Neutrophil (primary cell): ENCODE measurements at regions not wholly inside any gene's neighbourhood (a gene's known extent, or its start where the extent isn't known, plus 50 kb on each side); places are given as distances from the start of the nearest gene placed in this dataset.

Experiments
- H3K27ac ChIP-seq: fragments of 200-600 bp; sonication (generic); 2 replicates; pipeline ENCODE4 v1.5.1; 2016; ENCODE audit warnings: mild to moderate bottlenecking, moderate library complexity
- H3K27me3 ChIP-seq: fragments of 200-600 bp; sonication (generic); 2 replicates; pipeline ENCODE4 v1.6.0; 2016; ENCODE audit warnings: mild to moderate bottlenecking
- H3K36me3 ChIP-seq: fragments of 200-600 bp; sonication (generic); 2 replicates; pipeline ENCODE4 v1.5.1; 2017
- H3K4me1 ChIP-seq, 2 experiments: fragments of 200-600 bp in 1 of 2; sonication (generic) in 1 of 2; 1 replicate in 1 of 2; 2 replicates in 1 of 2; pipeline versions ENCODE4 v1.5.1 to v1.6.1; 2013 to 2016; ENCODE audit warnings: low read depth in 1 of 2, low read length in 1 of 2, mild to moderate bottlenecking in 1 of 2, moderate library complexity in 1 of 2; ENCODE audit not compliant: control insufficient read depth in 1 of 2, insufficient read depth in 1 of 2
- H3K4me3 ChIP-seq, 2 experiments: fragments of 200-600 bp in 1 of 2; sonication (generic) in 1 of 2; 1 replicate in 1 of 2; 2 replicates in 1 of 2; pipeline ENCODE4 v1.5.1; 2013 to 2016; ENCODE audit warnings: low read depth in 1 of 2, low read length in 1 of 2, mild to moderate bottlenecking in 1 of 2, moderate library complexity in 1 of 2
- H3K9me3 ChIP-seq: fragments of 200-600 bp; sonication (generic); 2 replicates; pipeline ENCODE4 v1.5.1; 2016
- TF ChIP-seq, protein P1 (sequence below): fragments of 200-600 bp; sonication (generic); IDR thresholded peaks from 2 replicates; pipeline ENCODE4 v1.5.1; 2016; ENCODE audit warnings: antibody characterized with exemption

DNA sequence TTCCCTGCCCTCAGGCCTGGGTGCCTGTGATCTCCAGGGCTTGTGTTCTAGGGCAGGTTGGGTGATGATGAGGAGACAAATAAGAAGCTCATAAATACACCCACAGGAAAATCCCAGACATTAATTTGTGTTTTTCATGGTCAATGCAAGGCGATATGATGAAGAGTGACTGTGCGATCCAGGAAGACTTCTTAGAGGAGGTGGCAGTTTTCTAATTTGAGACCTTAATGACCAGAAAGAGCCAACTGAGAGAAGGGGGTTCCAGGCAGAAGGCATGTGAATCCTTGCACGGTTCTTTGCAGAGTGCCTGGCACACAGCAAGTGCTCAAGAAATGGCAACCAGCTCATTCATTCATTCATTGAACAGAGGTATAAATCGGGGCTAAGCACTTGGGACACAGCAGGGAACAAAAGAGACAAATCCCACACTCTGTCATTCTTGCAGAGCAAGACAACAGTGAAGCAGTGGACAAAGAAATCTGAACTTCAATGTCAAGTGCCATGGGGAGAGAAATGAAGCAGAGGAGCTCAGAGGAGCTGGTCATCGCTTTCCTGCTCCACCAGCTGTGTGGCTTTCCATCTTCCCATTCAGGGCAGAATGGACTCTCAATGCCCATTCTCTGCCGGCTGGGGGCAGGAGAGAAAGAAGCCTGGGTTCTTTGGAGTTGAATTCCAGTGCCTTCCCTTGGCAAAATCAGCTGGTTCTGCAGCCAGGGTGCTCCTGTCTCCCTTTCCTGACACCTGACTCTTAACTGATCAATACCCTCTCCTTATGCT, 128.3 kb downstream of the AACS start:
- Histone ChIP-seq H3K27ac (no peak overlapping the region), H3K36me3 (no peaks in the 10 kb centered on the region), H3K9me3 (no peaks in the 10 kb centered on the region), H3K4me3 (no peak overlapping the region), H3K4me1 (no peaks in the 10 kb centered on the region), H3K27me3 (peaks cover 86% of the 10 kb centered on the region)
- TF ChIP-seq, protein P1, sequence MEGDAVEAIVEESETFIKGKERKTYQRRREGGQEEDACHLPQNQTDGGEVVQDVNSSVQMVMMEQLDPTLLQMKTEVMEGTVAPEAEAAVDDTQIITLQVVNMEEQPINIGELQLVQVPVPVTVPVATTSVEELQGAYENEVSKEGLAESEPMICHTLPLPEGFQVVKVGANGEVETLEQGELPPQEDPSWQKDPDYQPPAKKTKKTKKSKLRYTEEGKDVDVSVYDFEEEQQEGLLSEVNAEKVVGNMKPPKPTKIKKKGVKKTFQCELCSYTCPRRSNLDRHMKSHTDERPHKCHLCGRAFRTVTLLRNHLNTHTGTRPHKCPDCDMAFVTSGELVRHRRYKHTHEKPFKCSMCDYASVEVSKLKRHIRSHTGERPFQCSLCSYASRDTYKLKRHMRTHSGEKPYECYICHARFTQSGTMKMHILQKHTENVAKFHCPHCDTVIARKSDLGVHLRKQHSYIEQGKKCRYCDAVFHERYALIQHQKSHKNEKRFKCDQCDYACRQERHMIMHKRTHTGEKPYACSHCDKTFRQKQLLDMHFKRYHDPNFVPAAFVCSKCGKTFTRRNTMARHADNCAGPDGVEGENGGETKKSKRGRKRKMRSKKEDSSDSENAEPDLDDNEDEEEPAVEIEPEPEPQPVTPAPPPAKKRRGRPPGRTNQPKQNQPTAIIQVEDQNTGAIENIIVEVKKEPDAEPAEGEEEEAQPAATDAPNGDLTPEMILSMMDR = no peak

DNA sequence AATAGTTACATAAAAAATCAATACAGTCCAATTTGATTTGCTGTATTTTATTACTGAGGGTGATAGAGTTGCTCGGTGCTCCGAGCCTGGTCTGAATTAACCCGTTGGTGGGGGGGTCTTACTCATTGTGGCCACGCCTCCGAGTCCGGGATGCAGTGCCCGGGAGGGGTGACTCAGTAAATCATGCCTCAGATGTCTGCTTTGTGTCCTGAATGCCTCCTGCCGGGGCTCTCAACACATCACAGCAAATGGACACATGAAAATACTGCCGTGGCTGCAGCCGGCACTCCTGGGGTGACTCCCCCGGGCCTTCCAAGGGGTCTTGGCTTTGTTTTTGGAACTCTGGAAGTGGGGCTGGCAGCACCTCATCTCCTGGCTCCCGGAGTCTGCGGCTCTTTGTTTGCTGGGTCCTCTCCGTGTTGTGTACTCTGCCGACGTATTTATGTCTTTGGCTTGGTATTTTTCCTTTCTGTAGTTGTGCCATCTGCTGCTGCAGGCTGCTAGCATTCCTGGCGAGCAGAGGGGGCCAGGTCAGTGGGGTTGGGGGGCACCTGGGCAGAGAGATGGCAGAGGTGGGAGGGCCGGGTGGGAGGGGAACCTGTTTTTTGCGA, 129.0 kb downstream of the AACS start:
- Histone ChIP-seq H3K4me3 (no peak overlapping the region), H3K27me3 (peaks cover 85% of the 10 kb centered on the region), H3K4me1 (no peaks in the 10 kb centered on the region), H3K9me3 (no peaks in the 10 kb centered on the region), H3K27ac (no peak overlapping the region), H3K36me3 (no peaks in the 10 kb centered on the region)
- TF ChIP-seq, protein P1 = no peak

GRCh38 chr12:125194987-125195386, 129.8 kb downstream of the AACS start:
- Histone ChIP-seq H3K4me1 (no peaks in the 10 kb centered on the region), H3K36me3 (no peaks in the 10 kb centered on the region), H3K9me3 (no peaks in the 10 kb centered on the region), H3K27ac (no peak overlapping the region), H3K27me3 (peaks cover 85% of the 10 kb centered on the region), H3K4me3 (no peak overlapping the region)
- TF ChIP-seq, protein P1 = no peak

GRCh38 chr12:125197326-125197725, 132.1 kb downstream of the AACS start:
- peaks cover 71% of the 10 kb centered on the region for H3K27me3 ChIP-seq
- H3K9me3 ChIP-seq = no peaks in the 10 kb centered on the region
- no peak overlapping the region for H3K27ac ChIP-seq
- no peaks in the 10 kb centered on the region for H3K36me3 ChIP-seq
- H3K4me3 ChIP-seq = no peak overlapping the region
- TF ChIP-seq, protein P1 = no peak
- no peaks in the 10 kb centered on the region for H3K4me1 ChIP-seq

DNA sequence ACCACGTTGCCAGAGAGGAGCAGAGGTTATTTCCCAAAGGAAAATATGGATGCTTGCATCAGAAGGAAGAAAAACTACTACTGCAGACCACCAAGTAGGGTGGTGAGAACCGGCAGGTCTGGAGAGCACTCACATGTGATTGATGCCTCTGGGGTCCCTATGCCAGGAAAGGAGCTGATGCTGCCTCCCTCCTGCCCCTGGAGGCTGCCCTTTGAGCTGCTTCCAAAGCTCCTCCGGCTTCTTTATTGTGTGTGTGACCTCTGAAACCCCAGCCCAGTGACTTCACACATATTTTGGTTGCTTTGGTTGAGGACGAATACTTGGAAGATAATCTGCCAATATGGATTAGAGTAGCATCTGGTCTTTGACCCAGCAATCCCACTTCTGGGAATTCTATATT, 133.4 kb downstream of the AACS start:
- H3K27ac ChIP-seq = no peak overlapping the region
- TF ChIP-seq, protein P1 = no peak
- no peaks in the 10 kb centered on the region for H3K9me3 ChIP-seq
- peaks cover 58% of the 10 kb centered on the region for H3K27me3 ChIP-seq
- no peaks in the 10 kb centered on the region for H3K4me1 ChIP-seq
- H3K36me3 ChIP-seq = no peaks in the 10 kb centered on the region
- H3K4me3 ChIP-seq = no peak overlapping the region
